H1 (cell line): ENCODE measurements at regions not wholly inside any gene's neighbourhood (a gene's known extent, or its start where the extent isn't known, plus 50 kb on each side); places are given as distances from the start of the nearest gene placed in this dataset.

Source experiments
- CTCF ChIA-PET: fragments of 300-600 bp; sonication (Branson Sonifier 250); formaldehyde crosslinking; loops from one replicate; lab custom pipeline; 2021; ENCODE audit not compliant: partially characterized antibody; lab: Charles Lee
- POLR2A ChIA-PET: fragments of 300-600 bp; sonication (Branson Sonifier 250); formaldehyde crosslinking; loops from one replicate; lab custom pipeline; 2021; ENCODE audit warnings: inconsistent platforms; ENCODE audit not compliant: partially characterized antibody; lab: Charles Lee
- DNase-seq, 2 experiments: peaks; one replicate each; pipeline versions ENCODE4 v3.0.0 to v3.0.0-alpha.2; 2010 to 2022; ENCODE audit warnings: low spot score in 2 of 2, low read depth in 1 of 2, mixed read lengths in 1 of 2
- FAIRE-seq: peaks from 2 replicates; lab custom pipeline; 2011; peaks lifted over from hg19 to GRCh38; lab: Jason Lieb, UNC
- H2AFZ ChIP-seq: 2 replicates; pipeline ENCODE4 v1.8.1; 2012; ENCODE audit warnings: low read length, inconsistent platforms
- H2AK5ac ChIP-seq: 2 replicates; pipeline ENCODE4 v1.6.1; 2013; ENCODE audit warnings: low read depth, low read length
- H2BK120ac ChIP-seq: replicated peaks from 2 replicates; pipeline ENCODE3; 2013; ENCODE audit warnings: low read depth, low read length, inconsistent platforms
- H2BK12ac ChIP-seq: 2 replicates; pipeline ENCODE4 v1.6.1; 2013; ENCODE audit warnings: low read depth, low read length
- H2BK15ac ChIP-seq: 2 replicates; pipeline ENCODE4 v1.6.1; 2013; ENCODE audit warnings: low read length
- H2BK20ac ChIP-seq: 2 replicates; pipeline ENCODE4 v1.6.1; 2013; ENCODE audit warnings: low read length
- H2BK5ac ChIP-seq: 2 replicates; pipeline ENCODE4 v1.6.1; 2013; ENCODE audit warnings: low read depth, low read length
- H3K14ac ChIP-seq: 2 replicates; pipeline ENCODE4 v1.6.1; 2013; ENCODE audit warnings: inconsistent platforms; ENCODE audit not compliant: insufficient read length
- H3K18ac ChIP-seq: 2 replicates; pipeline ENCODE4 v1.6.1; 2013; ENCODE audit warnings: low read length; ENCODE audit errors: extremely low read depth
- H3K23ac ChIP-seq: 2 replicates; pipeline ENCODE4 v1.6.1; 2013; ENCODE audit warnings: inconsistent platforms; ENCODE audit not compliant: insufficient read length
- H3K23me2 ChIP-seq: 2 replicates; pipeline ENCODE4 v1.6.1; 2013; ENCODE audit warnings: low read depth, low read length
- H3K27ac ChIP-seq: 2 replicates; pipeline ENCODE4 v1.6.1; 2011; ENCODE audit warnings: low read depth, low read length, inconsistent platforms
- H3K27me3 ChIP-seq, 4 experiments: replicated peaks in 1 of 4; 1 replicate in 1 of 4; 2 replicates in 3 of 4; pipeline versions ENCODE4 v1.6.1 to v1.8.1; 2011 to 2013; ENCODE audit warnings: low read length in 3 of 4, mild to moderate bottlenecking in 3 of 4, inconsistent platforms in 2 of 4, mixed read lengths in 2 of 4, moderate library complexity in 1 of 4; ENCODE audit not compliant: control insufficient read depth in 3 of 4, insufficient read depth in 3 of 4; ENCODE audit errors: extremely low read depth in 1 of 4
- H3K36me3 ChIP-seq, 4 experiments: 2 replicates each; pipeline versions ENCODE4 v1.6.1 to v1.8.1; 2011 to 2013; ENCODE audit warnings: mild to moderate bottlenecking in 4 of 4, low read length in 3 of 4, moderate library complexity in 2 of 4, control low read depth in 1 of 4, inconsistent platforms in 1 of 4; ENCODE audit not compliant: insufficient read depth in 4 of 4, control insufficient read depth in 2 of 4
- H3K4ac ChIP-seq: replicated peaks from 2 replicates; pipeline ENCODE3; 2013; ENCODE audit warnings: low read length, low read depth, mixed read lengths, inconsistent platforms; ENCODE audit not compliant: insufficient read length
- H3K4me1 ChIP-seq, 4 experiments: replicated peaks in 1 of 4; 1 replicate in 1 of 4; 2 replicates in 3 of 4; pipeline versions ENCODE4 v1.6.1 to v1.8.1; 2011 to 2013; ENCODE audit warnings: low read length in 3 of 4, inconsistent platforms in 2 of 4, mixed read lengths in 1 of 4; ENCODE audit not compliant: insufficient read depth in 4 of 4, control insufficient read depth in 3 of 4
- H3K4me2 ChIP-seq, 2 experiments: 2 replicates each; pipeline versions ENCODE4 v1.6.1 to v1.8.1; 2011 to 2013; ENCODE audit warnings: low read depth in 2 of 2, low read length in 2 of 2, control low read depth in 1 of 2, inconsistent platforms in 1 of 2, mild to moderate bottlenecking in 1 of 2; ENCODE audit not compliant: insufficient read depth in 1 of 2
- H3K4me3 ChIP-seq, 4 experiments: fragments of 200-600, 300-600 bp in 1 of 4; sonication (generic), shearing (Covaris generic), sonication (Bioruptor Twin) in 1 of 4; 2 replicates each; pipeline versions ENCODE4 v1.5.1 to v1.8.1; 2011 to 2016; ENCODE audit warnings: low read length in 4 of 4, low read depth in 3 of 4, control low read depth in 2 of 4, inconsistent platforms in 2 of 4, mild to moderate bottlenecking in 2 of 4, mixed read lengths in 1 of 4, moderate library complexity in 1 of 4; ENCODE audit not compliant: insufficient read depth in 2 of 4; ENCODE audit errors: extremely low read depth in 1 of 4
- H3K56ac ChIP-seq: replicated peaks from 2 replicates; pipeline ENCODE3; 2013; ENCODE audit warnings: low read depth, mild to moderate bottlenecking, mixed read lengths, low read length, inconsistent platforms; ENCODE audit not compliant: insufficient read length
- H3K79me1 ChIP-seq: 2 replicates; pipeline ENCODE4 v1.6.1; 2013; ENCODE audit warnings: low read depth, low read length, control low read depth
- H3K79me2 ChIP-seq, 2 experiments: 2 replicates each; pipeline versions ENCODE4 v1.6.1 to v1.8.1; 2012 to 2013; ENCODE audit warnings: low read length in 2 of 2, mild to moderate bottlenecking in 2 of 2, inconsistent platforms in 1 of 2; ENCODE audit not compliant: insufficient read depth in 2 of 2, control insufficient read depth in 1 of 2
- H3K9ac ChIP-seq, 4 experiments: replicated peaks in 1 of 4; 1 replicate in 1 of 4; 2 replicates in 3 of 4; pipeline versions ENCODE4 v1.6.1 to v1.8.1; 2011 to 2013; ENCODE audit warnings: low read depth in 3 of 4, low read length in 3 of 4, control low read depth in 2 of 4, mild to moderate bottlenecking in 2 of 4, moderate library complexity in 2 of 4, inconsistent platforms in 1 of 4; ENCODE audit errors: extremely low read depth in 1 of 4
- H3K9me3 ChIP-seq, 2 experiments: 2 replicates each; pipeline versions ENCODE4 v1.6.1 to v1.8.1; 2012 to 2013; ENCODE audit warnings: mild to moderate bottlenecking in 2 of 2, moderate library complexity in 2 of 2, control low read depth in 1 of 2, inconsistent platforms in 1 of 2, low read depth in 1 of 2, low read length in 1 of 2, mixed read lengths in 1 of 2; ENCODE audit not compliant: insufficient read depth in 2 of 2
- H4K20me1 ChIP-seq, 2 experiments: replicated peaks in 1 of 2; 2 replicates each; pipeline versions ENCODE3 to v1.8.1; 2011 to 2013; ENCODE audit warnings: inconsistent platforms in 2 of 2, low read length in 2 of 2, mild to moderate bottlenecking in 1 of 2; ENCODE audit not compliant: insufficient read depth in 2 of 2, control insufficient read depth in 1 of 2
- H4K5ac ChIP-seq: 2 replicates; pipeline ENCODE4 v1.6.1; 2013; ENCODE audit warnings: low read length, low read depth, mixed read lengths, inconsistent platforms; ENCODE audit not compliant: insufficient read length
- H4K8ac ChIP-seq: 2 replicates; pipeline ENCODE4 v1.8.0; 2013; ENCODE audit warnings: mild to moderate bottlenecking, moderate library complexity, low read length, inconsistent platforms; ENCODE audit not compliant: insufficient read depth; ENCODE audit errors: extremely low read depth
- H4K91ac ChIP-seq: replicated peaks from 2 replicates; pipeline ENCODE3; 2013; ENCODE audit warnings: low read length, mixed read lengths, inconsistent platforms; ENCODE audit not compliant: insufficient read length
- BCL11A ChIP-seq, 2 experiments: IDR thresholded peaks; one replicate each; pipeline ENCODE4 v1.6.1; 2011; ENCODE audit warnings: low read depth in 2 of 2, low read length in 2 of 2, mild to moderate bottlenecking in 2 of 2
- BRCA1 ChIP-seq: IDR thresholded peaks from 2 replicates; pipeline ENCODE4 v1.6.1; 2012; ENCODE audit warnings: low read depth, low read length, improper control_type of control experiment
- CBX5 ChIP-seq: fragments of 300-800, 300-1000 bp; sonication (generic); IDR thresholded peaks from 2 replicates; pipeline ENCODE4 v1.7.1; 2016; ENCODE audit warnings: antibody characterized with exemption, low read length, low read depth
- CEBPB ChIP-seq: IDR thresholded peaks from 2 replicates; pipeline ENCODE4 v1.6.1; 2012; ENCODE audit warnings: low read depth, low read length
- EGR1 ChIP-seq: IDR thresholded peaks from 2 replicates; pipeline ENCODE4 v1.6.1; 2011; ENCODE audit warnings: low read depth, low read length, borderline replicate concordance
- EP300 ChIP-seq, 2 experiments: IDR thresholded peaks; 1 replicate in 1 of 2; 2 replicates in 1 of 2; pipeline ENCODE4 v1.6.1; 2011 to 2012; ENCODE audit warnings: low read depth in 2 of 2, low read length in 2 of 2, mild to moderate bottlenecking in 2 of 2, borderline replicate concordance in 1 of 2, inconsistent platforms in 1 of 2, moderate library complexity in 1 of 2
- SIRT6 ChIP-seq: IDR thresholded peaks from one replicate; pipeline ENCODE4 v1.7.1; 2012; ENCODE audit warnings: low read length, inconsistent platforms
- SP4 ChIP-seq: IDR thresholded peaks from 2 replicates; pipeline ENCODE4 v1.6.1; 2012; ENCODE audit warnings: low read length, inconsistent platforms
- SUZ12 ChIP-seq: fragments of 200-600 bp; sonication (generic); IDR thresholded peaks from 2 replicates; pipeline ENCODE4 v1.6.1; 2012; ENCODE audit warnings: mild to moderate bottlenecking, inconsistent platforms, low read length, moderate library complexity, mixed read lengths
- TAF1 ChIP-seq: IDR thresholded peaks from 2 replicates; pipeline ENCODE4 v1.6.1; 2011; ENCODE audit warnings: mild to moderate bottlenecking, low read depth, low read length
- TBP ChIP-seq: IDR thresholded peaks from 2 replicates; pipeline ENCODE4 v1.6.1; 2011; ENCODE audit warnings: low read depth, low read length, improper control_type of control experiment
- TCF12 ChIP-seq: IDR thresholded peaks from 2 replicates; pipeline ENCODE4 v1.6.1; 2011; ENCODE audit warnings: low read depth, mild to moderate bottlenecking, low read length
- TEAD4 ChIP-seq: IDR thresholded peaks from 2 replicates; pipeline ENCODE4 v1.6.1; 2012; ENCODE audit warnings: low read depth, low read length, inconsistent platforms, mixed read lengths
- TF ChIP-seq, protein P1 (sequence below), 3 experiments: IDR thresholded peaks; 1 replicate in 2 of 3; 2 replicates in 1 of 3; pipeline versions ENCODE4 v1.5.1 to v1.6.1; 2011; ENCODE audit warnings: low read length in 3 of 3, mild to moderate bottlenecking in 3 of 3, inconsistent platforms in 2 of 3, low read depth in 1 of 3, moderate library complexity in 1 of 3; ENCODE audit not compliant: insufficient read depth in 1 of 3; ENCODE audit errors: control extremely low read depth in 1 of 3
- TF ChIP-seq, protein P2 (sequence below): IDR thresholded peaks from 2 replicates; pipeline ENCODE4 v1.6.1; 2011; ENCODE audit warnings: low read depth, mild to moderate bottlenecking, low read length; ENCODE audit not compliant: insufficient read depth

DNA sequence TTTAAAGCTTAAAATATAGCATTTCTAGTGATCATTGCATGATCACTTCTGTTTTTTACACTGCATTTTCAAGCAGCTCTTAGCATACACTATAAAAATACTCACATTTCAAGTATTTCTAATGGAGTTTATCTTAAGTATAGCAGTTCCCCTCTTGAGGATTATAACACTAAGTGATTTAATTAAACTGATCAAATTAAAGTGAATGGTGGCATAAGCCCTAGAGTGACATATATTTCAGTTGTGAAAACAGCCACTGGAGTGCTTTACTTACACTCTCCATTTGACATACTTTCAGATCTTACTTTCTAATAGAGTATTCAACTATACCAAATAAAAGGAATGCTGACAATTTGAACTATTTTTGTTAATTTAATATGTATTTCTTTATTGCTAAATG, 623.3 kb upstream of the TMPRSS15 start:
- Histone ChIP-seq H2BK20ac (no peak overlapping the region), H3K23me2 (no peaks in the 10 kb centered on the region), H2BK120ac (no peak overlapping the region), H3K14ac (no peak overlapping the region), H2AFZ (no peak overlapping the region), H3K56ac (no peak overlapping the region), H3K27ac (no peak overlapping the region), H4K8ac (no peak overlapping the region), H2AK5ac (no peak overlapping the region), H4K5ac (no peak overlapping the region), H2BK15ac (no peak overlapping the region), H4K20me1 (no peaks in the 10 kb centered on the region), H3K79me1 (no peaks in the 10 kb centered on the region), H3K4me3 (no peak overlapping the region), H3K79me2 (no peaks in the 10 kb centered on the region), H3K9ac (no peak overlapping the region), H3K23ac (no peak overlapping the region), H3K4ac (no peak overlapping the region), H3K36me3 (no peaks in the 10 kb centered on the region), H2BK12ac (no peak overlapping the region), H3K27me3 (no peaks in the 10 kb centered on the region), H2BK5ac (no peak overlapping the region), H3K4me2 (no peak overlapping the region), H3K18ac (no peak overlapping the region), H3K9me3 (no peaks in the 10 kb centered on the region), H3K4me1 (no peaks in the 10 kb centered on the region), H4K91ac (no peak overlapping the region)
- ChIA-PET CTCF (no interaction called here), POLR2A (no interaction called here)
- no peak for TF ChIP-seq SP4
- TF ChIP-seq TBP = no peak
- no peak for TF ChIP-seq SIRT6
- TF ChIP-seq BRCA1 = no peak
- no peak for TF ChIP-seq EP300 (IDR thresholded peaks at IDR 0.05; ENCODE audit: borderline replicate concordance in 1 of 2, low read depth in 2 of 2, low read length in 2 of 2)
- TF ChIP-seq TEAD4 = no peak
- TF ChIP-seq CBX5 = no peak
- TF ChIP-seq, protein P1, sequence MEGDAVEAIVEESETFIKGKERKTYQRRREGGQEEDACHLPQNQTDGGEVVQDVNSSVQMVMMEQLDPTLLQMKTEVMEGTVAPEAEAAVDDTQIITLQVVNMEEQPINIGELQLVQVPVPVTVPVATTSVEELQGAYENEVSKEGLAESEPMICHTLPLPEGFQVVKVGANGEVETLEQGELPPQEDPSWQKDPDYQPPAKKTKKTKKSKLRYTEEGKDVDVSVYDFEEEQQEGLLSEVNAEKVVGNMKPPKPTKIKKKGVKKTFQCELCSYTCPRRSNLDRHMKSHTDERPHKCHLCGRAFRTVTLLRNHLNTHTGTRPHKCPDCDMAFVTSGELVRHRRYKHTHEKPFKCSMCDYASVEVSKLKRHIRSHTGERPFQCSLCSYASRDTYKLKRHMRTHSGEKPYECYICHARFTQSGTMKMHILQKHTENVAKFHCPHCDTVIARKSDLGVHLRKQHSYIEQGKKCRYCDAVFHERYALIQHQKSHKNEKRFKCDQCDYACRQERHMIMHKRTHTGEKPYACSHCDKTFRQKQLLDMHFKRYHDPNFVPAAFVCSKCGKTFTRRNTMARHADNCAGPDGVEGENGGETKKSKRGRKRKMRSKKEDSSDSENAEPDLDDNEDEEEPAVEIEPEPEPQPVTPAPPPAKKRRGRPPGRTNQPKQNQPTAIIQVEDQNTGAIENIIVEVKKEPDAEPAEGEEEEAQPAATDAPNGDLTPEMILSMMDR (IDR thresholded peaks at IDR 0.05; ENCODE audit: control extremely low read depth in 1 of 3, insufficient read depth in 1 of 3, low read depth in 1 of 3, low read length in 3 of 3) = no peak
- TF ChIP-seq, protein P2, sequence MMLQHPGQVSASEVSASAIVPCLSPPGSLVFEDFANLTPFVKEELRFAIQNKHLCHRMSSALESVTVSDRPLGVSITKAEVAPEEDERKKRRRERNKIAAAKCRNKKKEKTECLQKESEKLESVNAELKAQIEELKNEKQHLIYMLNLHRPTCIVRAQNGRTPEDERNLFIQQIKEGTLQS = no peak
- TF ChIP-seq TCF12 = no peak
- no peak for TF ChIP-seq EGR1
- TF ChIP-seq BCL11A (IDR thresholded peaks at IDR 0.05; ENCODE audit: low read depth in 2 of 2, low read length in 2 of 2) = no peak
- TF ChIP-seq CEBPB = no peak
- TF ChIP-seq SUZ12 = no peak
- no peak for TF ChIP-seq TAF1
- DNase-seq = no peak
- no peak for FAIRE-seq
